PFSK-1 (cell line): ENCODE measurements at regions not wholly inside any gene's neighbourhood (a gene's known extent, or its start where the extent isn't known, plus 50 kb on each side); places are given as distances from the start of the nearest gene placed in this dataset.

Experiments used
- POLR2AphosphoS5 ChIP-seq: IDR thresholded peaks from 2 replicates; pipeline ENCODE4 v1.6.1; 2012; ENCODE audit warnings: low read depth, mild to moderate bottlenecking, control low read depth, low read length, moderate library complexity
- REST ChIP-seq, 2 experiments: IDR thresholded peaks; 2 replicates each; pipeline versions ENCODE4 v1.6.1 to v1.8.0; 2011 to 2012; ENCODE audit warnings: low read depth in 2 of 2, low read length in 2 of 2, control low read depth in 1 of 2, inconsistent platforms in 1 of 2, mild to moderate bottlenecking in 1 of 2, moderate library complexity in 1 of 2; ENCODE audit not compliant: insufficient read depth in 1 of 2
- SIN3A ChIP-seq: IDR thresholded peaks from 2 replicates; pipeline ENCODE4 v1.6.1; 2012; ENCODE audit warnings: mild to moderate bottlenecking, low read length, moderate library complexity, borderline replicate concordance; ENCODE audit not compliant: insufficient read depth
- TAF1 ChIP-seq: IDR thresholded peaks from 2 replicates; pipeline ENCODE4 v1.6.1; 2012; ENCODE audit warnings: low read length, control low read depth, borderline replicate concordance; ENCODE audit not compliant: insufficient read depth

DNA sequence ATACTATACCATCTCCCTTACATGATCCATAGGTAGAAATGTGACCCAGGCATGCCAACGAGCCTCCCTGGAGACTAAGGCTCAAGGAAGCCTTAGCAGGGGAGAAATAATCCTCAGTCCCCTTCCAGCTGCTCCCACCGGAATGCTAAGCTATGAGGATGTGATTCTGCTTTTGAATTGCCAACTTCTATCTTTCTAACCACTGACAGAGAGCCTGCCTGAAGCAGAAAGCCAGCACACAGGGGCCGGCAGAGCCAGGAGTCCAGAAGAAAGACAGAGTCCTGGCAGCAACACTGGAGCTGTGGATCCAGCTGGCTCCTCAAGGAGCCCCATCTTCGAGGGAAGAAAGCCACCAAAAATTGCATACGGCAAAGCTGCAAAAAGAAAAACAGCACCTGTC lies 579.6 kb upstream of the CDH5 start:
- TF ChIP-seq REST (IDR thresholded peaks at IDR 0.05; ENCODE audit: insufficient read depth in 1 of 2, low read depth in 2 of 2, low read length in 2 of 2) (no peak), TAF1 (no peak), POLR2AphosphoS5 (no peak), SIN3A (no peak)
